ENCODE measurements at regions not wholly inside any gene's neighbourhood (a gene's known extent, or its start where the extent isn't known, plus 50 kb on each side); places are given as distances from the start of the nearest gene placed in this dataset.

- DNase-seq = no peak
These were observed 51.8 kb upstream of the ADGRA1 start for GRCh38 chr10:133035952-133036351.

DNA sequence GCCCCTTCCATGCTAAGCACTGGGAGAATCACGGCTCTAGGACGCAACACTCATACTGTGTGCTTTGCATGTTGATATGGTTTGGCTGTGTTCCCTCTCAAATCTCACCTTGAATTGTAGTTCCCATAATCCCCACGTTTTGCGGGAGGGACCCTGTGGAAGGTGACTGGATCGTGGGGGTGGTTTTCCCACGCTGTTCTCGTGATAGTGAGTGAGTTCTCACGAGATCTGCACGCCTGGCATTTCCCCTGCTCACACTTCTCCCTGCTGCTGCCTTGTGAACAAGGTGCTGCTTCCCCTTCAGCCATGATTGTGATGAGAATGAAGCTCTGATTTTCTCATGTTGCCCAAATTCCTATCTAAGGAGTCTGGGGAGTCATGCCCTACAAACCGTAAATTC is 53.0 kb upstream of the ADGRA1 start:
- DNase-seq = no peak

- DNase-seq = no peak
These were observed 53.6 kb upstream of the ADGRA1 start for GRCh38 chr10:133034092-133034491.

DNA sequence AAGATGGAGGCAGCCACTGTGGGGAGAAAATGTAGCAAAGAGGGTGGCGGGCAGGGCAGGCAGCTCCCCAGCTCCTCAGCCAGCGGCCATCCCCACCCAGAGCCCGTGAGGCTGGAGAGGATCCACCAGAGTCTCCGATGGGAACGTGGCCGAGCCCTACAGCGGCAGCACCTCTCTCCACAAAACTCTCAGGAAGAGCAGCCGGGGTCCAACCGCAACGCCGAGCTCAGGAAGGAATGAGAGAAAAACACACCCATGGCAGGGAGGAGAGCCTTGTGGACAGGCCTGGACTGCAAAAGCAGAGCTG is 54.0 kb upstream of the ADGRA1 start:
- DNase-seq = no peak

GRCh38 chr10:133032976-133033741 is 54.6 kb upstream of the ADGRA1 start:
- no peak for DNase-seq

DNA sequence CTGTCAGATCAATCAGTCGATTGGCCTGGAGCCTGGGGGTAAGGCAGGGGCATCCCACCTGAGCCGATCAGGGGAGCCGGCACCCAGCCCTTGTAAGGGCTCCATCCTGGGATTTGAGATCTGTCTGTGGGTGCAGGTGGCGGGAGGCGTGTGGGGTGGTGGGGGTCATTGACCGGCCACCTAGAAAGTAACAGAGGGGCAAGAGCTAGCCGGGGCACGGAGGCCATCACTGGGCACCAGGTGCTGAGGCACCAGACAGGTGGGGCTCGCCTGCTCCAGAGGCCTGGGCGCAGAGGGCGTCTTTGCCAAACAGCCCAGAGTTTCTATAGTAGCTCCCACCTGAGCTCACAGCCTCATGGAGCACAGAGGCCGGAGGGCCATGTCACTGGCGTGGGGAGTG is 55.5 kb upstream of the ADGRA1 start:
- DNase-seq = no peak

GRCh38 chr10:133031541-133032125 is 56.1 kb upstream of the ADGRA1 start:
- DNase-seq = no peak

- no peak for DNase-seq
These were observed 56.9 kb upstream of the ADGRA1 start for GRCh38 chr10:133030781-133031180.

DNA sequence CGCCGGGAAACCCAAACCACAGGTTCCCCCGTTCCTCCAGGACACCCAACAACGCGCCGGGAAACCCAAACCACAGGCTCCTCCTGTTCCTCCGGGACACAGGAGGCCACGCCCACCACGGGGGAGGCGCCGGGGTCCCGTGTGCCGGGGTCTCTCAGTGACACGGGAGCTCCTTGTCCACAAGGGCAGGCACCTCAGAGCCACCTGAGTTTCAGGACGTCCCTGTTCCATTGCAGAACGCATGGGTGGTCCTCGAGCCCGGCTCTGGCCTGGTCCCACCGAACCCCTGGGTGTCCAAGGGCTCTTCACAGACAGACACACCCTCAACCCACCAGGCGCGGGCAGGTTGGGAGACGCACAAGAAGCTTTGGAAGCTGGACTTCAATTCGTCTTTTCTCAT is 57.6 kb upstream of the ADGRA1 start:
- DNase-seq = no peak

- no peak for DNase-seq
These were observed 58.8 kb upstream of the ADGRA1 start for GRCh38 chr10:133028956-133029355.

DNA sequence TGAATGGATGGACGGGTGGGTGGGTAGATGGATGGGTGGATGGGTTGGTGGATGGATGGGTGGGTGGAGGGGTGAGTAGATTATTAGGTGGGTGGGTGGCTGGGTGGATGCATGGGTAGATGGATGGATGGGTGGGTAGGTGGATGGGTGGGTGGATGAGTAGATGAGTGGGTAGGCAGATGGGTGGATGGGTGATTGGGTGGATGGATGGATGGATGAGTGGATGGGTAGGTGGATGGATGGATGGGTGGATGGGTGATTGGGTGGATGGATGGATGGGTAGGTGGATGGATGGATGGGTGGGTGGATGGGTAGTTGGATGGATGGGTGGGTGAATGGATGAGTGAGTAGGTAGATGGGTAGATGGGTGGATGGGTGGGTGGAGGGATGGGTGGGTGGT is 59.6 kb upstream of the ADGRA1 start:
- no peak for DNase-seq

DNA sequence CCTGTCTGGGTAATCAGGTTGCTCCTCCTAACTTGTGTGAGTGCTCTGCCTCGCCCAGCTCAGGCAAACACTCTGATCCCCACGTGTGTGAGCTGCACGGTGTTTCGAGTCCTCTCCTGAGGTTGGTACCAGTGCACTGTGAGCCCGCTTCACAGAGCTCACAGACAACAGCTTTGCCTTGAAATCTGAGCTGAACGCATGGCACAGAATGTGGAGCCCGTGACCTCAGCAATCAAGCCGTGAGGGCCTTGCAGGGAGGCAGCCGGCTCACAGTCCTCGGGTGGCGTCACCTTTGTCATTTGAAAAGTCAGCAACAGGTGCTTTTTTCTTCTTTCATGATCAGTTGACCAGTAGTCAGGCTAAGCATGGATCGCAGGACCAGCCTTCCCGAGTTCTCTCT is 60.2 kb upstream of the ADGRA1 start:
- DNase-seq = no peak

GRCh38 chr10:133026726-133027395 is 60.9 kb upstream of the ADGRA1 start:
- DNase-seq = no peak

DNA sequence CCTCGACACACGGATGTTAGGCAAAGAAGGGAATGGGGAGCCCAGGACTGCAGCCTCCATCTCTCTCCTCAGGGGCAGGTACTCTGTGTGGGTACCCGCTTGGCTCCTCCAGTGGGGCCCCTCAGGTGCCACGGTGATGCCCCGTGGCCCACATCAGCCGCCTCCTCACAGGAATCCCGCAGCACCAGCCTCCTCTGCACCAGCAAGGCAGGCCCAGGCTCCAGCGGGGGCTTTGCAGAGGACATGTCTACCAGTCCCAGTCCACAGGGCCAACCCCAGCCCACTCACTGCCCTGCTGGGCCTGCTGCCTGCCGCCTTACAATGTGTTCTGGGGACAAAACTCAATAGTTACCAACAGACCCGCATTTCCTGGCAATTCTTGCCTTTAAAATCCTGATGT is 61.6 kb upstream of the ADGRA1 start:
- no peak for DNase-seq

GRCh38 chr10:133025558-133026090 is 62.1 kb upstream of the ADGRA1 start:
- no peak for DNase-seq

DNA sequence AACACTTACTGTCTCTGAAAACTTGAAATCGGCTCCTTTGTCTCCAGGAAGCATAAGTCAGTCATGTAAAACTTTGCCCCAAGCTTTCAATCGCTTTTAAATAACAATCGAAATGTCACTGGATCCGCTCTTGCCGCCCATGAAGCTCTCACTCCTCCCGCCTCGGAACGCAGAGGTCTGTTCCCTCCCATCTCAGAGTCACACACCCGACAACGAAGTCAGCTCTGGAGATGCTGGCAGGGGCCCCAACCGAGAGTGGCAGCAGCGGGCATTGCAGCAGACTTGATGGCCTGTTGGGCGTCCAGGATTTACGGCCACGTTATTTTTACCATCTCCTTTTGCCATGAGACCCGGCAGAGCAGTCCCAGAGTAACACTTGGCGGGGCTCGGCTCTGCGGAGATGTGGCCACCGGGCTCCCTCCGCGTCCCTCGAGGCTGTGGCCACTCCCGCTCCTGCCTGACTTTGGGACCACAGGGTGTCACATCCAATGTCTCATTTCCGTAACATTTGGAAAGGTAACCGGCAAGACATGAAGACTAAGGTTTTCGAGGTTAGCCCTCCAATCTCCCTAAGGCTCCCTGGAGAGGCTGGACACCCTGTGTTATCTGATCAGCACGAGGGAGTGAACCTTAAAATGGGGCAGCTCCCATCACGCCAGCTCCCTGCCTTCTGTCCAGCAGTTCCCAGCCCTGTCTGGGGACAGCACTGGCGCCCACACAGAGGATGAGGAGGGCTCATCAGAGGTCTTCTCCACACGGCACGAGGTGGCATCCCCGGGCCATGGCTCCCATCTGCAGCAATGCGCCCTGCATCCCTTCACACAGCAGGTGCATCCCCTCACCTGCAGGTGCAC is 62.8 kb upstream of the ADGRA1 start:
- DNase-seq = no peak

DNA sequence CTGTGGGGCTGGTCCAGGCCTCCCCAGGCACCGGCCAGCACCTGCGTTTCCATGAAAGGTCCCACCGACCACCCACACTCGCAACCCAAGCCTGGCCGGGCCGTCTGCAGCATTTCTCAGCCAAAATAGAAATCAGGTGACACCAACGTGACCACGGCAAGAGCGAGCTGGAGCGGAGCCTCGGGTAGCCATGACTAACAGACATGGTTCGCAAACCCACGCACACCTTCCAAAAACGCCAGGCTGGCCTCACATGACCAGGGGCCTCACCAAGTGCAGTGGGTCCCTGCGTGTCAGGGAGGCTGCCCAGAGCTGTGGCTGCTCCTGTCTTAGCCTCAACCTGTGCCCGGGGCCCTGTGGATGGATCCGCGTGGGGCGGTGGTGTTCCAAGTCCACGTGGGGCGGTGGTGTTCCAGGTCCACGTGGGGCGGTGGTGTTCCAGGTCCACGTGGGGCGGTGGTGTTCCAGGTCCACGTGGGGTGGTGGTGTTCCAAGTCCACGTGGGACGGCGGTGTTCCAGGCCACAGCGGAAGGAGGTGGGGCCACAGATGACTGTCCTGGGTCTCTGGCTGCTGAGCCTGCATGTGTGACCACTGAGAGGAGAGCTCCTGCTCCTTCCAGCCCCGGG is 64.4 kb upstream of the ADGRA1 start:
- no peak for DNase-seq

DNA sequence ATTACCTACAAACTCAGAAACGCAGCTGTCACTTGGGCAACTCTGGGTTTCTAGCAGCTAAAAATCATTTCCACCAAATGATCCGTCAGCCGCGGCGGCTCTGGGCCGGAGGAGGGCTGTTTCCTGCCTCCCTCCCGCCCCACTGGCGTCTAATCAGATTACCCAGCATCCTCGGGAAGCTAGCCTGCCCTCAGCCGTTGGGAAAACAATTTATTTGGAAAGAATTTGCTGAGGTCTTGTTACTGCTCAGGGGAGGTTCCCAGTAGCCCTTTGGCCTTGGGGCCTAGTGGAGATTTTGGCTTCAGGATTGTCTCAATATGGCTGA is 65.0 kb upstream of the ADGRA1 start:
- DNase-seq = no peak

GRCh38 chr10:133021963-133022775 is 65.6 kb upstream of the ADGRA1 start:
- no peak for DNase-seq

GRCh38 chr10:133021116-133021962 is 66.4 kb upstream of the ADGRA1 start:
- no peak for DNase-seq

DNA sequence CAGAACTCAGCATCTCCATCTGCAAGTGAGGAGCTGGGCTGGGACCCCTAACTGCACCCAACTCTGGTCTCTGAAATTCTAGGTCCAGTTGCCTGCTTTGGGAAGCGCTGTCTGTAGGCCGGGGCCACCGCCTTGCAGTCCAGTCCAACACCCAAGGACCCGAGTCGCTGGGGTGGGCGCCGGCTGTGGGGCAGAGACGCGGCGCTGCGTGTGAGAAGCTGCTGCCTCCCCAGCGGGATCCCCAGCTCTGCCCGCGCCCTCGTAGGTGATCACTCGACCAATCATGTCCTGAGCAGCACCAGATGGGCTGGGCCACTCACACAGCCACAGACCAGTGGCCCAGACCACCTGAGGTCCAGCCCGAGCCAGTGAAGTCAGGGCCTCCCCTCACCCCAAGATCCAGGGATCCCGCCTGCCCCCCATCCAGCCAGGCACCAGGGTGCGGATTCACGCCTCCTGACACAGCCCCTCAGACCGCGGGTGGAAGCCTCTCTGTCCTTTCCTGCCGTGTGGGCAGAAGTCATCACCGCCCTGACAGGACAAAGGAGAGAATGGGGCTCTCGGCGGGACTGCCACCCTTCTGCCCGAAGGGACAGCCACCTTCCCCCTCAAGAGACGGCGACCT is 67.4 kb upstream of the ADGRA1 start:
- no peak for DNase-seq
